Loucy (cell line): ENCODE measurements at regions not wholly inside any gene's neighbourhood (a gene's known extent, or its start where the extent isn't known, plus 50 kb on each side); places are given as distances from the start of the nearest gene placed in this dataset.

ENCODE experiments used
- EZH2phosphoT487 ChIP-seq: fragments of 200-600 bp; IDR thresholded peaks from 2 replicates; pipeline ENCODE4 v1.6.1; 2018; ENCODE audit warnings: antibody characterized with exemption, mild to moderate bottlenecking, moderate library complexity, borderline replicate concordance
- TF ChIP-seq, protein P1 (sequence below): fragments of 200-600 bp; sonication (generic); conservative IDR thresholded peaks from 2 replicates; pipeline ENCODE4 v1.5.1; 2014; ENCODE audit warnings: mild to moderate bottlenecking, antibody characterized with exemption, low read length

DNA sequence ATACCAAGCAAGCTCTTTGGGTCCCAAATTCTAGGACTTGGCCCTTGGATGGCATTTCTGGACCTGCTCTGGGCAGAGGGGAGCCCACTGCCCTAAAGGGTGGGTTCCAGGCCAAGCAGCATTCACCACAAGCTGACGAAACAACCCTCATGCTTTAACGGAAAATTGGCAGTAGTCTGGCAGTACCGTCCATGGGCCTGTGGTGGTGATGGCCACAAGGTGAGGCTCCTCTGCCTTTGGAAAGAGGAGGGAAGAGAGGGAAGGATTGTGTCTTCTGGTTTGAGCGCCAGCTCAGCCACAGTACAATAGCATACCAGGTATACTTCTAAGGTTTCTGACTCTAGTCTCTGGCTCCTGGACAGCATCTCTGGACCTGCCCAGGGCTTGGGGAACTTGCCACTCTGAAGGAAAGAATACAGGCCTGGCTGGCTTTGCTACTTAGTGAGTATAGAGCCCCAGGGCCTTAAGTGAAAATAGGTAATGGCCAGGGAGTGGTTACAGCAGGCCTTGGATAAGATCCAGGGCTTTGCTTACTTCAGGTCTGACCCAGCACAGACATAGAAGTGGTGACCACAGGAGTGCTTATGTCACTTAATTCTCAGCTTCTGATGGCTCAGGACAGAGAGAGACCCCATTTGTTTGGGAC lies 595.5 kb downstream of the LMO7 start:
- TF ChIP-seq, protein P1, sequence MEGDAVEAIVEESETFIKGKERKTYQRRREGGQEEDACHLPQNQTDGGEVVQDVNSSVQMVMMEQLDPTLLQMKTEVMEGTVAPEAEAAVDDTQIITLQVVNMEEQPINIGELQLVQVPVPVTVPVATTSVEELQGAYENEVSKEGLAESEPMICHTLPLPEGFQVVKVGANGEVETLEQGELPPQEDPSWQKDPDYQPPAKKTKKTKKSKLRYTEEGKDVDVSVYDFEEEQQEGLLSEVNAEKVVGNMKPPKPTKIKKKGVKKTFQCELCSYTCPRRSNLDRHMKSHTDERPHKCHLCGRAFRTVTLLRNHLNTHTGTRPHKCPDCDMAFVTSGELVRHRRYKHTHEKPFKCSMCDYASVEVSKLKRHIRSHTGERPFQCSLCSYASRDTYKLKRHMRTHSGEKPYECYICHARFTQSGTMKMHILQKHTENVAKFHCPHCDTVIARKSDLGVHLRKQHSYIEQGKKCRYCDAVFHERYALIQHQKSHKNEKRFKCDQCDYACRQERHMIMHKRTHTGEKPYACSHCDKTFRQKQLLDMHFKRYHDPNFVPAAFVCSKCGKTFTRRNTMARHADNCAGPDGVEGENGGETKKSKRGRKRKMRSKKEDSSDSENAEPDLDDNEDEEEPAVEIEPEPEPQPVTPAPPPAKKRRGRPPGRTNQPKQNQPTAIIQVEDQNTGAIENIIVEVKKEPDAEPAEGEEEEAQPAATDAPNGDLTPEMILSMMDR = no peak
- TF ChIP-seq EZH2phosphoT487 = no peak
